GM23338 (cell line): ENCODE measurements at regions not wholly inside any gene's neighbourhood (a gene's known extent, or its start where the extent isn't known, plus 50 kb on each side); places are given as distances from the start of the nearest gene placed in this dataset.

ENCODE experiments used
- EZH2phosphoT487 ChIP-seq: fragments of 200-600 bp; sonication (generic); IDR thresholded peaks from one replicate; pipeline ENCODE4 v1.8.1; 2018; ENCODE audit warnings: antibody characterized with exemption; ENCODE audit not compliant: unreplicated experiment
- REST ChIP-seq: IDR thresholded peaks from one replicate; pipeline ENCODE4 v1.6.1; 2018; ENCODE audit warnings: antibody characterized with exemption; ENCODE audit not compliant: unreplicated experiment

- TF ChIP-seq EZH2phosphoT487 (no peak), REST (no peak)
Measured at GRCh38 chr4:35912174-35912573, 332.1 kb downstream of the ARAP2 start.
